ENCODE measurements at regions not wholly inside any gene's neighbourhood (a gene's known extent, or its start where the extent isn't known, plus 50 kb on each side); places are given as distances from the start of the nearest gene placed in this dataset.

DNA sequence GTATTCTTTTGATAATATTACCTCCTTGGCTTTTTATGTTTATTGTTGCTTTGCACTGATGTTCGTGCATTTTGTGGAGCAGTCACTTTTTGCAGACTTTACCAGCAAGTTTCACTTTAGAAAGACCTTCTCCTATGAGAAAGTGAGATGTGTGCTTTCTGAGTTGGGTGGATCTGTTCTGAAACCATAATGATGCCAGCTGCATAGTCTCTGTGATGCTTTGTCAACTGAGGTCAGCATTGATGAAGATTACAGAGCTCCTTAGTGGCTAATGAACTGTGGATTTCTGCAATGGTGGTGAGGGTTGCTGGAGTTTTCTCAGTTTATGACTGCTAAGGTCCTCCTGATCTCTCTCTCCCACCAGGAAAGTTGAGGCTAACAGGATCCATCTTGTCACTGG lies 309.9 kb upstream of the SLITRK6 start:
- TF ChIP-seq CTCF (IDR thresholded peaks at IDR 0.05; ENCODE audit: low read depth, low read length, missing control alignments): no peak
- Histone ChIP-seq H3K27me3 (replicated peaks) (no peaks in the 10 kb centered on the region), H3K27ac (no peak overlapping the region), H3K4me3 (ENCODE audit: low read depth, low read length) (no peak overlapping the region), H3K36me3 (replicated peaks) (no peaks in the 10 kb centered on the region)
- no peak for DNase-seq
- in situ Hi-C loops (cut with HindIII; ENCODE audit: low pct_ligation_motif_present, low sequenced_read_pairs): no loop called here

- in situ Hi-C loops (cut with HindIII; ENCODE audit: low pct_ligation_motif_present, low sequenced_read_pairs): no loop called here
- no peaks in the 10 kb centered on the region for H3K36me3 ChIP-seq (replicated peaks)
- TF ChIP-seq CTCF (IDR thresholded peaks at IDR 0.05; ENCODE audit: low read depth, low read length, missing control alignments): no peak
- no peak overlapping the region for H3K4me3 ChIP-seq (ENCODE audit: low read depth, low read length)
- no peaks in the 10 kb centered on the region for H3K27me3 ChIP-seq (replicated peaks)
- H3K27ac ChIP-seq: no peak overlapping the region
- DNase-seq: no peak
Measured at GRCh38 chr13:86108334-86108733, 309.1 kb upstream of the SLITRK6 start.

- no peak overlapping the region for H3K4me3 ChIP-seq (ENCODE audit: low read depth, low read length)
- no peak for TF ChIP-seq CTCF (IDR thresholded peaks at IDR 0.05; ENCODE audit: low read depth, low read length, missing control alignments)
- in situ Hi-C loops (cut with HindIII; ENCODE audit: low pct_ligation_motif_present, low sequenced_read_pairs): no loop called here
- H3K27ac ChIP-seq: no peak overlapping the region
- H3K27me3 ChIP-seq (replicated peaks): no peaks in the 10 kb centered on the region
- DNase-seq: no peak
- no peaks in the 10 kb centered on the region for H3K36me3 ChIP-seq (replicated peaks)
Measured at GRCh38 chr13:86098511-86098910, 299.3 kb upstream of the SLITRK6 start.

DNA sequence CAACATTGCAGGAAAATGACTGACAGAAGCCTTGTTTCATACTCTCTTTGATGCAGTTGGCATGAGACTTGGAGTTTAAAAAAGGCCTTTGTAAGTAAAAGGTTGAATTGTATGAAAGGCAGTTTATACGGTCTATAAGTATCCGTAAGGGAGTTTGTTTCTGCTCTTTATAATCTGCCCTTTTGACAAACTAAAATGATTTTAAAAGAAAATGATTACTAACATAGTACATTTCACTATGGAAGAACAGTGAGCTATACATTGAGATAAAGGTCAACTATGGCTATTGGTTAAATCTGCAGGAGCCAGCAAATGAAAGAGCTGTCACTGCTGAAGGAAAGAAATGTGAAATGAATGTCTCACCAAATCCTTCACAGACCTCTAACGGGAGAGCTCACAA lies 296.1 kb upstream of the SLITRK6 start:
- H3K27me3 ChIP-seq (replicated peaks): no peaks in the 10 kb centered on the region

DNA sequence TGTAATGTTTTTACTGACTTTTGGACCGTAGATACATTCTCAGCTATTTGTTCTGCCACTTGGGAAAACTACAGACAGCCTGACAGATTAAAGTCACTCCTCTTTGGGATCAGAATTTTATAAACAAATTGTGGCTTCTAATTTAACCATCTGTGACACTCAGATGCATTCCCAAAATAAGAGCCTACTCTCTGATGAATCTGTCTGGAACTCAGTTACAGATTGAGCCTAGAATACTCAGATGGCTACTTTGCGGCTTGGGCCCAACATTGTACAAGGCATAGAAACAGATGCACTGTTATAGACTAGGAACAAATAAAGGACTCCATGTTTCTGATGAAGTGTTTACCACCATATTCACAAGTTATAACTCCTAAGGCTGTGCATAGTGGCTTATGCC lies 291.0 kb upstream of the SLITRK6 start:
- Histone ChIP-seq H3K27ac (no peak overlapping the region), H3K4me3 (ENCODE audit: low read depth, low read length) (no peak overlapping the region), H3K27me3 (replicated peaks) (no peaks in the 10 kb centered on the region), H3K36me3 (replicated peaks) (no peaks in the 10 kb centered on the region)
- TF ChIP-seq CTCF (IDR thresholded peaks at IDR 0.05; ENCODE audit: low read depth, low read length, missing control alignments): no peak
- in situ Hi-C loops (cut with HindIII; ENCODE audit: low pct_ligation_motif_present, low sequenced_read_pairs): no loop called here
- DNase-seq: no peak

More for the DNA sequence above, 296.1 kb upstream of the SLITRK6 start:
- H3K4me3 ChIP-seq (ENCODE audit: low read depth, low read length): no peak overlapping the region
- H3K36me3 ChIP-seq (replicated peaks): no peaks in the 10 kb centered on the region
- no peak for DNase-seq
- no peak for TF ChIP-seq CTCF (IDR thresholded peaks at IDR 0.05; ENCODE audit: low read depth, low read length, missing control alignments)
- in situ Hi-C loops (cut with HindIII; ENCODE audit: low pct_ligation_motif_present, low sequenced_read_pairs): no loop called here
- H3K27ac ChIP-seq: no peak overlapping the region

GRCh38 chr13:86087244-86087643 lies 288.0 kb upstream of the SLITRK6 start:
- Histone ChIP-seq H3K27me3 (replicated peaks) (no peaks in the 10 kb centered on the region), H3K36me3 (replicated peaks) (no peaks in the 10 kb centered on the region), H3K4me3 (ENCODE audit: low read depth, low read length) (no peak overlapping the region), H3K27ac (no peak overlapping the region)
- in situ Hi-C loops (cut with HindIII; ENCODE audit: low pct_ligation_motif_present, low sequenced_read_pairs): no loop called here
- no peak for TF ChIP-seq CTCF (IDR thresholded peaks at IDR 0.05; ENCODE audit: low read depth, low read length, missing control alignments)
- DNase-seq: no peak
